A673 (cell line): ENCODE measurements at regions not wholly inside any gene's neighbourhood (a gene's known extent, or its start where the extent isn't known, plus 50 kb on each side); places are given as distances from the start of the nearest gene placed in this dataset.

ENCODE experiments used
- BruUV-seq: library from RNA; stranded (reverse); fragments of 400-500 nt; replicated peaks from 2 replicates; lab custom pipeline; 2021; lab: Mats Ljungman, UMichigan
- CTCF ChIA-PET: fragments of 300-600 bp; sonication (Branson Sonifier 250); formaldehyde crosslinking; loops from one replicate; lab custom pipeline; 2022; ENCODE audit warnings: antibody characterized with exemption; lab: Charles Lee
- POLR2A ChIA-PET: fragments of 300-600 bp; sonication (Branson Sonifier 250); formaldehyde crosslinking; loops from one replicate; lab custom pipeline; 2022; ENCODE audit warnings: antibody characterized with exemption; ENCODE audit not compliant: low non-redundant PET; lab: Charles Lee
- DNase-seq: peaks from one replicate; pipeline ENCODE4 v3.0.0-alpha.2; 2015; ENCODE audit warnings: low spot score
- H3K27ac ChIP-seq: fragments of 200-600 bp; sonication (generic); 2 replicates; pipeline ENCODE4 v1.5.1; 2016; ENCODE audit warnings: mixed run types, low read depth, mild to moderate bottlenecking, mixed read lengths, antibody characterized with exemption, low read length; ENCODE audit not compliant: poor library complexity, severe bottlenecking
- H3K27me3 ChIP-seq: fragments of 200-600 bp; sonication (generic); replicated peaks from 2 replicates; pipeline ENCODE4 v1.6.1; 2017; ENCODE audit warnings: mixed run types, low read depth, mild to moderate bottlenecking, mixed read lengths, antibody characterized with exemption, low read length; ENCODE audit not compliant: insufficient read depth, poor library complexity
- H3K36me3 ChIP-seq: fragments of 200-600 bp; sonication (generic); 2 replicates; pipeline ENCODE4 v1.6.1; 2016; ENCODE audit warnings: mixed run types, mild to moderate bottlenecking, mixed read lengths, antibody characterized with exemption, low read length; ENCODE audit not compliant: insufficient read depth, poor library complexity, severe bottlenecking
- H3K4me1 ChIP-seq: fragments of 200-600 bp; sonication (generic); 2 replicates; pipeline ENCODE4 v1.6.1; 2017; ENCODE audit warnings: mixed run types, mild to moderate bottlenecking, mixed read lengths, antibody characterized with exemption, low read length; ENCODE audit not compliant: insufficient read depth, poor library complexity, severe bottlenecking
- H3K4me3 ChIP-seq: fragments of 200-600 bp; sonication (generic); 2 replicates; pipeline ENCODE4 v1.5.1; 2016; ENCODE audit warnings: low read depth, mixed run types, mild to moderate bottlenecking, mixed read lengths, low read length; ENCODE audit not compliant: poor library complexity, severe bottlenecking
- H3K9me3 ChIP-seq: fragments of 200-600 bp; sonication (generic); 2 replicates; pipeline ENCODE4 v1.6.1; 2016; ENCODE audit warnings: mixed run types, low read depth, mild to moderate bottlenecking, mixed read lengths, antibody characterized with exemption, low read length; ENCODE audit not compliant: poor library complexity, severe bottlenecking
- EZH2 ChIP-seq: fragments of 200-600 bp; sonication (generic); IDR thresholded peaks from 2 replicates; pipeline ENCODE4 v1.6.1; 2017; ENCODE audit warnings: borderline replicate concordance, low read depth, mild to moderate bottlenecking, mixed read lengths, antibody characterized with exemption, low read length; ENCODE audit not compliant: poor library complexity, severe bottlenecking
- intact Hi-C: fragments of 100-400 bp; cut with micrococcal nuclease; formaldehyde crosslinking; loops from one replicate; pipeline ENCODE4 v1.10.0; 2022; ENCODE audit not compliant: unreplicated experiment
- TF ChIP-seq, protein P1 (sequence below): fragments of 300-800, 200-600 bp; sonication (generic); conservative IDR thresholded peaks from 2 replicates; pipeline ENCODE4 v1.5.1; 2017; ENCODE audit warnings: low read depth, mild to moderate bottlenecking, antibody characterized with exemption, low read length, moderate library complexity, mixed read lengths

DNA sequence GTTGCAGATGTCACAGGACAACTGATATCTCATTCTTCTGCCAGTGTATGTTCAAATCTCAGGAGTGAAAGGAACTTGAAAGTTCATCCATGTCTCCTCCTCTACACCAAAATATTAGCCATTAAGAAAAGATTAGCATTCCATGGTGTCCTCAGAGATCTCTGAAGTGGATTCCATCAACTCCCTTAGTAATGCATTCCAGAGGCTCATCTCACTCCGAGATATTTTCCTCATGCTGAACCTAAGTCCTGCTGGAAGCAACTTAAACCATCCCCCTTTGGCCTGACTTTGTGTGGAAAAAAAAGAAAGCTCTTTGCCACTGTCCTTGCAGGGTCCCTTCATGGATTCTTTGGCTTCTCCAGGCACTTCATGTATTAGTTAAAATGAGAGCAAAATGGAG lies 155.7 kb upstream of the ZNF462 start:
- no peak overlapping the region for H3K27ac ChIP-seq
- H3K4me1 ChIP-seq: no peaks in the 10 kb centered on the region
- H3K36me3 ChIP-seq: no peaks in the 10 kb centered on the region
- no TSS peak for BruUV-seq
- intact Hi-C loops: no loop called here
- ChIA-PET POLR2A (no interaction called here), CTCF (no interaction called here)
- H3K4me3 ChIP-seq: no peak overlapping the region
- no peak for DNase-seq
- no peaks in the 10 kb centered on the region for H3K9me3 ChIP-seq
- H3K27me3 ChIP-seq: no peaks in the 10 kb centered on the region
- no peak for TF ChIP-seq EZH2
- TF ChIP-seq, protein P1, sequence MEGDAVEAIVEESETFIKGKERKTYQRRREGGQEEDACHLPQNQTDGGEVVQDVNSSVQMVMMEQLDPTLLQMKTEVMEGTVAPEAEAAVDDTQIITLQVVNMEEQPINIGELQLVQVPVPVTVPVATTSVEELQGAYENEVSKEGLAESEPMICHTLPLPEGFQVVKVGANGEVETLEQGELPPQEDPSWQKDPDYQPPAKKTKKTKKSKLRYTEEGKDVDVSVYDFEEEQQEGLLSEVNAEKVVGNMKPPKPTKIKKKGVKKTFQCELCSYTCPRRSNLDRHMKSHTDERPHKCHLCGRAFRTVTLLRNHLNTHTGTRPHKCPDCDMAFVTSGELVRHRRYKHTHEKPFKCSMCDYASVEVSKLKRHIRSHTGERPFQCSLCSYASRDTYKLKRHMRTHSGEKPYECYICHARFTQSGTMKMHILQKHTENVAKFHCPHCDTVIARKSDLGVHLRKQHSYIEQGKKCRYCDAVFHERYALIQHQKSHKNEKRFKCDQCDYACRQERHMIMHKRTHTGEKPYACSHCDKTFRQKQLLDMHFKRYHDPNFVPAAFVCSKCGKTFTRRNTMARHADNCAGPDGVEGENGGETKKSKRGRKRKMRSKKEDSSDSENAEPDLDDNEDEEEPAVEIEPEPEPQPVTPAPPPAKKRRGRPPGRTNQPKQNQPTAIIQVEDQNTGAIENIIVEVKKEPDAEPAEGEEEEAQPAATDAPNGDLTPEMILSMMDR: no peak

DNA sequence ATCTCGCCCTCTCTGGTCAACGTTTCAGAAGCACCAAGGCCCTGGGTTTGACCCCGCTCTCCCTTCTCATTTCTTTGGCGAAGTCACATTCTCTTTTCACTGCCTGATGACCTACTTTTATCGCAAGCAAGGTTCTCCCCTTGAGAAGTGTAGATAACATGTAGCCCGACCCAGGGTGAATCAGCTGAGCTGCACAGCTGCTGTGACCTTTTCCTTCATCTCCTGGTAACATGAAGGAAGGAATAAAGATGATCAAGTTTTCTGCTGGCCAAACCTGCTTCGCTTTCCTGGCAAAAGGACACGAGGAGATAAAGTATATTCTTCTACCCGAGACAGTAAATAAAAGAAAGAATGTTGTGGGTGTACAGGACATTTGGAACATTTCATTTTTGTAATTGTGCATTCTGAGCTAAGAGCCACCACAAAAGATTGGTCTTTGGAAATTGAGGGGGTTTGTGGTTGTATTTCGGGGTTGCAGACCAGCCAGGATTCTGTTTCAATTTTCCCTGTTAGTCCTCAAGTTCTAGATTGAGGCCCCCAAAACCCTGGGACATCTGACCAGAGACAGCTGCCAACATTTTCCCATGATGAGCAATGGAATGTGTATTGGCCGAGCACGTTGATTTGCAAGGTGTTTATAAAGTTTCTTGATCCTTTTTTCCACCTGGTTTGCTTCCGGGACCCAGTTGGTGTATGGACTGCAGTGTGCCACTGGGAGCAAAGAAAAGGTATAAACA lies 155.1 kb upstream of the ZNF462 start:
- no peak for DNase-seq
- Histone ChIP-seq H3K36me3 (no peaks in the 10 kb centered on the region), H3K4me1 (no peaks in the 10 kb centered on the region), H3K27me3 (no peaks in the 10 kb centered on the region), H3K27ac (no peak overlapping the region), H3K4me3 (no peak overlapping the region), H3K9me3 (no peaks in the 10 kb centered on the region)
- TF ChIP-seq, protein P1: no peak
- no peak for TF ChIP-seq EZH2
- CTCF ChIA-PET: no interaction called here
- POLR2A ChIA-PET: no interaction called here
- intact Hi-C loops: no loop called here
- no TSS peak for BruUV-seq

DNA sequence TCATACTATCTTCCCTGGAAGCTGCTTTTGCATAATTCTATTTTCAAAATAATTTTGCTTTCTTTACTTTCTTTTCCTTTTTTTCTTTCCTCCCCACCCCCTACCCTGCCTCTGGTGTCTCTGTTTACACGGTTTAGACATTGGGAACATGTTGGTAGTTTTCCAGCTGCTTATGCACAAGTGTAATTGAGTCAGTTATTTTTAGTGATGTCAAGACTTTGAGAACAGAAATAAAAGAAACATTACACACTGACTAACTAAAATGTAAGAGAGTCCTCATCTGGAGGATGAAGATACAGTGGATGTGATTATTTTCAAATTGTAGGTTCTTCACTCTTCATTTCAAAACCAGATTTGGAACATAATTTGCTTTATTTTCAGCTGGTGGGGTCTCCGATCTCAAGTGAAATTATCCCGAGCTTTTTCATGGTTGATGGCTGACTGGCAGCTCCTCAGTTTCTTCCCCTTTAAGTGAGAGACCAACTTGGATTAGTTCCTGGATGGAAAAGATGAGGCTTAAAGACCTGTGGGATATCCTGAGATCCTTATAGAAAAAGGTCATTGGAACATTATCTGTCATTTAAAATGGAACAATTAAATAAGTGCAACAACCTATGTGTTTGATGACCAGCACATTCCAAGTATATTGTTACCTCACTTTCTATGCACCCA lies 154.4 kb upstream of the ZNF462 start:
- no peak for TF ChIP-seq EZH2
- TF ChIP-seq, protein P1: no peak

More for the DNA sequence above, 154.4 kb upstream of the ZNF462 start:
- no peak overlapping the region for H3K4me3 ChIP-seq
- H3K4me1 ChIP-seq: no peaks in the 10 kb centered on the region
- H3K36me3 ChIP-seq: no peaks in the 10 kb centered on the region
- POLR2A ChIA-PET: no interaction called here
- intact Hi-C loops: no loop called here
- H3K9me3 ChIP-seq: no peaks in the 10 kb centered on the region
- no TSS peak for BruUV-seq
- no peak for DNase-seq
- no peaks in the 10 kb centered on the region for H3K27me3 ChIP-seq
- CTCF ChIA-PET: no interaction called here
- H3K27ac ChIP-seq: no peak overlapping the region
